GM19395 (cell line): ENCODE measurements at regions not wholly inside any gene's neighbourhood (a gene's known extent, or its start where the extent isn't known, plus 50 kb on each side); places are given as distances from the start of the nearest gene placed in this dataset.

Experiments
- ATAC-seq: cut with Tn5 transposase; IDR thresholded peaks from one replicate; pipeline ENCODE4 v1.9.1; 2021; ENCODE audit warnings: mild to moderate bottlenecking, moderate library complexity; ENCODE audit not compliant: unreplicated experiment

DNA sequence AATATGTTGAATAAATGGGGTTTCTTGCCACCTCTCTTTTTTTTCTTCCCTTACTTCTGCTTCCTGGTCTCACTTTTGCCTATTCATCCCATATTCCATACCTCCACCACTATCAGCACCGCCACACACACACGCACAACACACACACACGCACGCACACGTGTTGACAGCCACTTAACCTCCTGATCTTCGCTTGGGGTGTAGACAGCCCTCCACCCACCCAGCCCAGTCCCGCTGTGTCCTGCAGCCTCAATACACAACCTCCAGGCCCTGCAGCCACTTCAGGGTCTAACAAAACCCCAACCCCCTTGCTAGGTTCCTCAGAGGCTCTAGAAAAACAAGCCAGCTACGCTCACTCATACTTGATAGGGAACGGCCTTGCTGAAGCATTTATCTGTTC, 72.3 kb downstream of the LINC00237 start:
- no peak for ATAC-seq

- no peak for ATAC-seq
These were observed 74.5 kb downstream of the LINC00237 start for GRCh38 chr20:21031666-21032065.

DNA sequence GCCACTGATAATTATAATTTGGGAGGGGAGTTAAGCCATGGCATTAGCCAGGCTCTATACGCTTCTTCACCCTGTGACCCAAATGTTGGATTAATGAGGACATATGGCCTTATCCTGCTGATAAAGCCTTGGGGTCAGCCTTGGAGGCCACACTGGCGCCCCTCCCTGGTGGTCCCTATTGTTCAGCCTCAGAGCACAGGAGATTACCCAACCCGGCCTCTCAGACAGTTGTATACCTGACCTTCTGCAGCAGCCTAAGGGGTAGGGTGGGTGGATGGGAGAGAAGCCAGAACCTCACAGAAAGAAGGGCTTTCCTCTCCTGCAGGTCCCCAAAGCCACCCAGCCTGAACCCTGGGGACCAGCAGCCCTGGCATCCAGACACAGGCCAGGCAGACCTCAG, 76.8 kb downstream of the LINC00237 start:
- ATAC-seq, result no peak

DNA sequence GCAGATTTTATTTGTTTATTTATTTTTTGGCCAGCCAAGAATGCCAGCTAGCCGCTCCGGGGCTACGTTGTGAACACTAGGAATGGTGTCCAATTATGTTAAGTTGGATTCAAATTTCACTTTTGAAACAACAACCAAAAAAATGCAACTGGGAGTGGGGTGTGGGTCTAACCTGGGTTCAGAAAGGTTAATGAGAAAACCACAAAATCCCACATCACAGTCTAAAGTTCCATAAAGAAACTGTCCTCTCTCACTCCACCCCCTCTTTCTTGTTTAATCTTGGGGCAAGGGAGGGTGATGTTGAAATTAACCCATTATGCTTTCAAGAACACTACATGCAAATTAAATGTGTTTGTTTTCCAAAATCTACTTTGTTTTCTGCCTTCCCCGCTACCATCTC, 77.2 kb downstream of the LINC00237 start:
- no peak for ATAC-seq

DNA sequence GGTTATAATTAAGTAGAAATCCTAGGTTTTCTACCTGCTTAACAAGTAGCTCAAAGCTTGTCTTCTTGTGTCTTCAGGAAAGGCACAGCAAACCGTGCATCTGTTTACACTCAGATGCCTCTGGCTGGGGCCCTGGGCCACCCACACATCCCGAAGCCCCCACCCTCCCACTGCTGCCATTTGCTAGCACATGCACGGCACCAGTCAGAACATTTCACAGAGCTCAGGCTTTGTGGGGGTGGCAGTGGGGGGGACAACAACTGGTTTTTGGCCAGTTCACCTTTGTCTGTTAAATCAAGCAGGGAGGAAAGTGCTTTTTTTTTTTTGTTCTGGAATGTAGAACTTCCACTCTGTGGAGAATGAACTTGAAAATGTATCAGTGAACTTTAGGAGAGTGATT, 77.7 kb downstream of the LINC00237 start:
- ATAC-seq, result no peak

DNA sequence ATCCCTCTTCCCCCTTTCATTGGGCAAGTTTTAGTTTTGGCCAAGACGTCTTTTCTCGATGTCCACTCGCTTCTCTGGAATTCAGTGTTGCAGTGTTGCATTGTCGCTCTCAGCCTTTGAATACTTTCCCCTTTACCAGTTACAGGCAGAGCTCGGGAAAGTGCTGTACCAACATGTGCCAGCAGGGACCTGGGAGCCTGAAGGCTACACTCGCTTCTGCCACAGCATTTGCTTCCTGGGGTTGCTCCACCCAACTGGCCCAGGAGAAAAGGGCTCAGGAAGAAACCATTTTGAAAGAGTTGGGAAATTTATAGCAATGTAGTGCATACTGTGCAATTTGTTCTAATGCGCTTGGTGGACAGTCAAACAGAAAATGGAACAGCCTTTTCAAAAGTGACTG, 78.6 kb downstream of the LINC00237 start:
- ATAC-seq, result no peak

DNA sequence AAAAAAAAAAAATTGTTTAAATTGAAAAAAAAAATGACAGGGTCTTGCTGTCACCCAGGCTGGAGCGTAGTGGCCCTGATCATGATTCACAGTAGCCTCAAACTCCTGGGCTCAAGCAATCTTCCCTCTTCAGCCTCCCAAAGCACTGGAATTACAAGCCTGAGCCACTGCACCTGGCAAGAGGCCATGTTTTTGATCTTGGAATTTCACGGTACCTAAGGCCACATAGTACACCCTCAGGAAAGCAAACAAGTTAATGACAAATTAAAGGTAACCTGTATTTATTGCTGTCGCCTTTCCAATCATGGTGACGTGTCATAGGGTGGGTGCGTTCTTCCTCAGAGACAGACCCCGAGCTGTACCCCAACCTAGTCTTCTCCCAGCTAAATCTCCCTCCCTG, 79.2 kb downstream of the LINC00237 start:
- no peak for ATAC-seq

DNA sequence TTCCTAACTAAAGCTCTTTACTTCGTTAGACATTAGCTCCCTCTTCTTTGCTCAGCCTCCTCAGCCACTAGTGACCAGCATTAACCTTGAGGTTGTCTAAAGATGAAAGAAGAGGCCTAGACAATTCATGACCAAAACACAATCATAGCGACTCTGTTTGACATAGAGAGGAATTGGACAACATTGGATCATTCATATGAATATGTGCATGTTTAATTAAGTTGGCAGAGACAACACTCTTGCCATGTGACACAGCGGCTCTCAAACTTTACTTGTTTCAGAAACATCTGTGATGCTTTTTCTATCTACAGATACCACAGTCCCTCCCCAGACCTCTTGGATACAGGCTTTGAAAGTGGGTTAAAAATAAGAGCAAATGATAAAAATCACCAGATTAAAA, 81.7 kb downstream of the LINC00237 start:
- no peak for ATAC-seq

- ATAC-seq, result no peak
These were observed 83.2 kb downstream of the LINC00237 start for GRCh38 chr20:21022925-21023324.

DNA sequence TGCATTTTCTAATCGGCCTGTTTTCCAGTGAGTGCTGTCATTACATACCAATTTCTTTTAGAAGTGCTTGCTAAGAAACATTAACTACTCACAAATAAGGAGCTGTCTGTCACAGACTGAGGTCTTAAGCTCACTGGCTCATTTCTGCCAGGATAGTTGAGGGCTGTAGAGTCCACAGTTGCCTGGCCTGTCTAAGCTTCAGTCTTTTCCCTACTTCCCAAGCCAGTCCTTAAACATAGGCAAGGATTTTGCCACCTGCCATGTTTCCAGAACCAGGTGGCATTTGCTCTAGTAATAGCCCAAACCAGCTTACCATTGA, 84.7 kb downstream of the LINC00237 start:
- ATAC-seq, result no peak

DNA sequence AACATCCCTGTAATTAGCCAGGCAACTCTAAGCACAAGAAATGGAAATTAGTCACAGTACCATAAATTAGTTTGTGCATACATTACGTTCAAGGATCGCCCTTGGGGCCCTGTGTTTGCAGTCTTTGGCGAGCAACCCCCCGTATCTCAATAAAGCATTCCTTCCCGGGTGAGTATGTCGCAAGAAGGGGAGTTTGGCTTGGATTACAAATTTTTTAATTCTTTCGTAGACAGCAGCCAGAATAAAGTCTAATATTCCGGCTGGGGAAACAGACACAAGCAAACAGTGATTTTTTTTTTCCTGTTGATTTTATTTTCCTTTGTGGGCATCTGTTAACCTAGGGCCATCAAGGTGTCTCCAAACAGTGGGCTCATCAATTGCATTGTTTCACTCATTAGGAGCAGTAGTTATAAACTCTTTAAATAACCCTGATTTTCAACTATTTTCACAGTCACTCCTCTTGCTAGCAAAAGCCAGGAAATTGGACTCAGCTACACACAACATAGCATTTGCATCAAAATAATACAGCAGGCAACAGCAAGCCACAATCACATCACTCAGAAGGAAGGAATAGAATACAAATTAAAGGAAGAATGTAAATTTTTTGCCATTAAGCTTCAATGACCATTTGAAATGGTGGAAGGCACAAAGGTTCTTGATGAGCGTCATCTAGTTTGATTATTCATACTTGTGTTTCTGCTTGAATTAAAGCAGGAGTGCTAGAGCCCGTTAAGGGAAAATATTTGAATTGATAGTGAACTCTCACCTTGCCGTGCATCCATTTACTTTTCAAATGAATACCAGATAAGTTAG, 85.3 kb downstream of the LINC00237 start:
- no peak for ATAC-seq

DNA sequence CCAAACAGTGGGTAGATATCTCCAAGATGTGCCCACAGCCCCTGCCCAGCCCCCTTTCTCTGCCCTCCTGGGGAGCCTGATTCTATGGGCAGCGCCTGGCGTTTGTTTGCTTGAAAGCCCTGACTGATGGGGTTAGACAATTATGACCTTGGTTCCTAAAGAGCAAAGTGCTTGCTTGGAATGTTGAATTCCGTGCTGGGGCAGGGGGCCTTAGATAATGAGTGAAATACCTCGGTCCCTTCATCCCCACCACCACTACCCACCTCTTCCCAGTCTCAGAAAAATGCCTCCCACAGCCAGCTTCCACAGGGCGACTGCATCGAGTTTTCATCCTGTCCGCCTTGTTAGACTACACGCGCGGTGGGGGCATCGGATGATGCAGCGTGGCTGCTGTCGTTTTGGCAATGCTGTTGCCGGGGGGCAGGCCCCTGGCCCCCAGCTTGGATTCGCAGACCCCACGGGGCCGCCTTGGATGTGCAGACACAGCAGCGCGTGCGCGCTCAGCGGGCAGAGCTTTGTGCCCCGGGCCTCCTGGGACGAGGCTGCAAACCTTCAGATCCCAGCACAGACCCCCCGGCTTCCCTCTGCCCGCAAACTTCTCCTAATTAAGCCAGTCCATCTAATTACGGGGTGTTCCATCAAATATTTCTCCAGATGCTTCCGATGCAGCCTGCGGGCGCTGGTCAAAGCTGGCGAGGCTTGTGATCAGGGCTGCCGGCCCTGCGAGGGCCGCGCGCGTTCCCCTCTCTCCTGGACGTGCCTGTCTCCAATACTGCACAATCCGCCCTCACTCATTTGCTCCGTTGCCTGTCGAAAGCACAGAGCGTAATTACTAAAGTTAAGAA, 86.1 kb downstream of the LINC00237 start:
- ATAC-seq, result no peak

DNA sequence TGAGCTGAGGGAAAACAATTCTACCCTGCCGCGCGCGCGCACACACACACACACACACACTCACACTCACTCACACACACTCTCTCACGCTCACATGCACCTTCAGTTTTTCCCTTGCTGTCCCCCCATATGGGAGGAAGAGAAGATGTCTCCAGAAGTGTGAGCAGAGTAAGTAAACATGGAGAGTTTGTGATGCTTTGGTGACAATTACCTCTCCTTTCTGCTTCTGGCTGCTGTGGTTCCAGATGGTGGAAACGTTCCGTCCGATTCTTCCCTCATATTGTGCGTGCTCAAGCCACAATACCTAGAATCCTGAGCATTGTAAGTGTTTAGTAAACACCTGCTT, 86.7 kb downstream of the LINC00237 start:
- ATAC-seq, result no peak

DNA sequence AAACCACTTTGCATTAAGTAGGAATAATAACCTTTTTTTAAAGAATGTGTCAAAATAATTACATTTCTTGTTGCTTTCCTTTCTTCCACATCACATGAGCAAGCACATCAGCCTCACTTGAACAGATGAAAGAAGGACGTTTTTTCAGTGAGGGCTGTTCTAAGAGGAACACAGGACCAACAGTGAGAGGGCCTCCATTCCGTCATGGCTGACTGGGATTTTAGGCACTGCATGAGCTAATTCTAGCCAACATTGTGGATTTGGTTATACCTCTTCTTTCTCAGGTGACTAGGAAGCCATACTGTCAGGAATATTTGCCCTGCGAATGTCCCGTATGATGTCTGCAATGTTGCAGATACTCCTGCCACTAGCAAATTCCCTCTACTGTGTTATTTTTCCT, 87.6 kb downstream of the LINC00237 start:
- no peak for ATAC-seq

DNA sequence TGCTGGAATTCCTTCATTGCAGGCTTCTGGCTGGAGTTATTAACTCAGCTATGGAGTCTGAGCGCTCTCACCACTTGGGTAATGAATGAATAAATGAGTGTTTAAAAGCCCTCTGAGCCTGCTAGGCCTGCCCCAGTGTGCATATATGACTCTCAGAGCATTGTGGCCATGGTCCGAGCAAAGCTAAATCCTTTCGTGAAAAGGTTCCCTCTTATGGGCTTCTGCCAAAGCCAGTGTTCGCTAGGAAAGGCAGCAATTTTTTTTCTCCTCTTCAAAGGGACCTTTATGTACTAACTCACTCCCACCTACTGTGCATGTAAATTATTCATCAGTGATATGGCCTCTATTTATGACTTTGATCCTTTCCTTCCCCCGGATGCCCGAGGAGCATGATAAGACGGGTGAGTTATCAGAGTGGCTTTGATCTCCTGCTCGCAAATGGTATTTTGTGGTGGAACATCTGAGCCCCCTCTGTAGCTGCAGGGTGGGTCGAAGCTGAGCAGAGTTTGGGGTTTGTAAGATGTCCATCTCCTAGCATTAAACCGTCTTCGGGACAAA, 88.6 kb downstream of the LINC00237 start:
- ATAC-seq, result no peak

DNA sequence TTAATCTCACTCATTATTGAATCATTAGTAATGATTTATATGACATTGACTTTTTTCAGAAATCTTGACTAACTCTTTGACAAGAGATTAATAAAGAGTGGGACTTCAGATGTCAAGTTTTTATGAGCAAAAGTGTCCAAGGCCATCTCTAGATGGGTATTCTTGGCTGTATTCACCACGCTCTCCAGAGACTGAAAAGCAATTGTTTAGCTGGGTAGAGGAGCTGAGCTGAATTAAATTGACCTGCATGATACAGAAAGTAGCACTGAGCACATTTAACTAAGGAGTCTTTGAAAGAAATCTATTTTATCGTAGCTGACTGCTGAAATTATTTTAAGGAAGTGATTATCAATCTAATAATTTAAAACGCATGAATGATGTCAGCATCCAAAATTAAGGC, 89.4 kb downstream of the LINC00237 start:
- ATAC-seq, result no peak

- ATAC-seq, result no peak
These were observed 91.6 kb downstream of the LINC00237 start for GRCh38 chr20:21014528-21014927.

DNA sequence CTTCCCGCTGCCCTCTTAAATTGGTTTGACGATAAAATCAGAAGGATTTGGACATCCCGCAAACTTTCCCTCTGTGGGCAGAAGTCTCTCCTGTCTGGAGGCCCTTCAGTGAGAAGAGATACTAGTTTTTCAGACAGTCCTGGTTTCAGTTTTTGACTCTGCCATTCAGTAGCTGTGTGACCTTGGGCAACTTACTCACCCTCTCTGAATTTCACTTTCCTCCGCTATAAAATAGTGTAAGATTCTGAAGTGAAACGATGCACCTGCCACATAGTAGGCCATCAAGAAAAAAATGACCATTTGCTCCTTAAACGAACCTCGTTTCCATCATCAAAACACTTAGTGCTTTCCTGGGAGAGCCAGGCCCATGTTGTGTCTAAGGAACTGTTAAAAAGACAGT, 97.2 kb downstream of the LINC00237 start:
- no peak for ATAC-seq

- ATAC-seq, result no peak
These were observed 99.5 kb downstream of the LINC00237 start for GRCh38 chr20:21006611-21007010.

DNA sequence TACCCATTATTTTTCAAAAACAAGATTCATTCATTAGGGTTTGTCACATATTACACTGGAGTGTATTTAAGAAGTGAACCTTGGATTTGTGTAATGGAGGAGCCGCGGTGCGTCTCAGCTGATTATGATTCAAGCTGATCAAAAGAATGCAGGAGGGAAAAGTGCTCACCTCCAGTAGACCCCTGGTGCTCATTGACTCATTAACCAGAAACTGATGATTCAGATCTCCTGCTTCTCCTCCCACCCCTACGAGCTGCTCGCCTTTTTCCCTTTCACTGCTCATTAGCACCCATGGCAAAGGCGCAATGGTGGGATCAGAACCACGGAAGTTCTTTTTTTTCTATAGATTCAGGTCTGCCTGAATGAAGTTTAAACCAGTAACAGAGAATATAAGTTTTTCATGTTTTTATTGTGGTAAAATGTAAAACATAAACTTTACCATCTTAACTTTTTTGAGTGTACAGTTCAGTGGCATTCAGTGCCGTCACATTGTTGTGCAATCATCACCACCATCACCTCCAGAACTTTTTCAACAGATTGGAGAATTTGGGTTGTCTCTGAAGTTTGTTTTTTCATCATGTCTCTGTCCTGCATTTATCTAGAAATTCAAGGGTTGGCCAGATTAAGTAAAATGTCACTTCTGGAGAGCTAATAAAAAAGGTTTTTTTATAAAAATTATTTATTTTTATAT, 101.6 kb downstream of the LINC00237 start:
- ATAC-seq, result no peak

DNA sequence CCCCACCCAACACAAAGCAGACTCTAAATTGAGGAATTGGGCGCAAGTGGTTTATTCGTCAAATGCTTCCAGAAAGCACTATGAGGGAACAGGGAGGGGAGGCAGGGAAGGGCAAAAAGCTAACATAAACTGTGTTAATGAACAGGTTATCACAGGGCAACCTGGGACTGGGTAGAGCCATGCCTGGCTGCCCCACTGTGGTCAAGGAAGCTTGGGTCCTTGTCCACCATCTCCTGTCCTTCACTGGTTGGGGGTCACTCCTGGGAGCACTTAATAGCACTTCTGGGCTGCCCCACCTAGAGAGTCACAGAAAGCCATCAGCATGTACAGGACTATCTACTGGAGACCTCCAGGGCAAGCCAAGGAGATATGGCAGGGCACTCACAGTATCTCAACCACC, 102.3 kb downstream of the LINC00237 start:
- ATAC-seq, result no peak

GRCh38 chr20:21002486-21002885, 103.7 kb downstream of the LINC00237 start:
- no peak for ATAC-seq
